Heart left ventricle (tissue), 13 donors: ENCODE measurements at regions not wholly inside any gene's neighbourhood (a gene's known extent, or its start where the extent isn't known, plus 50 kb on each side); places are given as distances from the start of the nearest gene placed in this dataset.

Experiments used
- CTCF ChIP-seq, 12 donors: fragments of 200-600 bp; sonication (generic) in 4 of 12; IDR thresholded peaks; one replicate each; pipeline versions ENCODE4 v1.5.0 to v1.8.0; 2018 to 2022; ENCODE audit warnings: antibody characterized with exemption in 12 of 12, mild to moderate bottlenecking in 5 of 12
- POLR2A ChIP-seq, 2 donors: fragments of 450-650 bp; IDR thresholded peaks; one replicate each; pipeline ENCODE4 v1.6.1; 2017; ENCODE audit warnings: antibody characterized with exemption in 2 of 2, mild to moderate bottlenecking in 2 of 2, moderate library complexity in 2 of 2
- donor health status: ischemic (EF 13 %, LVEDD 7.1; RV severe dilation, severe dysfunction).
- donor health status: DM: no; HTN: yes; CAD: no.
- donor health status: DM: no; HTN: no; CAD: no.
- donor health status: ischemic (EF 25% LVEDD 6.9; RV normal size, moderate dysfunction).
- donor health status: ischemic (EF 25% LVEDD 5.7; RV mildly dilated, moderate dysfunction).
- donor health status: ischemic (EF 35%, LVEDD 5.7; RV mildly dilated, moderate dysfunction).
- donor health status: nonischemic (EF 11% LVEDD 7.7; RV severe dilation, severe dysfunction).
- donor health status: DM: yes; HTN: yes; CAD: no.
- donor health status: PGD.
- donor health status: ischemic (EF 29% LVEDD 5.4; RV normal size, mild dysfunction).
- donor health status: nonischemic (EF 23%, LVEDD 6.1; RV moderate dilation, normal function).

- TF ChIP-seq POLR2A (IDR thresholded peaks at IDR 0.05) (no peak), CTCF (IDR thresholded peaks at IDR 0.05) (no peak)
Measured at GRCh38 chr7:121623130-121623872, 227.2 kb upstream of the FAM3C start.
